OCI-LY1 (cell line): ENCODE measurements at regions not wholly inside any gene's neighbourhood (a gene's known extent, or its start where the extent isn't known, plus 50 kb on each side); places are given as distances from the start of the nearest gene placed in this dataset.

ENCODE experiments used
- CTCF ChIP-seq: fragments of 200-600 bp; sonication (generic), shearing (Covaris generic); IDR thresholded peaks from 2 replicates; pipeline ENCODE4 v1.5.1; 2017; ENCODE audit warnings: mild to moderate bottlenecking, antibody characterized with exemption, low read length, moderate library complexity, mixed read lengths
- EZH2 ChIP-seq: fragments of 200-600 bp; sonication (generic), shearing (Covaris generic); IDR thresholded peaks from 2 replicates; pipeline ENCODE4 v1.8.0; 2017; ENCODE audit warnings: borderline replicate concordance, mixed run types, mild to moderate bottlenecking, antibody characterized with exemption, low read length, moderate library complexity, mixed read lengths

DNA sequence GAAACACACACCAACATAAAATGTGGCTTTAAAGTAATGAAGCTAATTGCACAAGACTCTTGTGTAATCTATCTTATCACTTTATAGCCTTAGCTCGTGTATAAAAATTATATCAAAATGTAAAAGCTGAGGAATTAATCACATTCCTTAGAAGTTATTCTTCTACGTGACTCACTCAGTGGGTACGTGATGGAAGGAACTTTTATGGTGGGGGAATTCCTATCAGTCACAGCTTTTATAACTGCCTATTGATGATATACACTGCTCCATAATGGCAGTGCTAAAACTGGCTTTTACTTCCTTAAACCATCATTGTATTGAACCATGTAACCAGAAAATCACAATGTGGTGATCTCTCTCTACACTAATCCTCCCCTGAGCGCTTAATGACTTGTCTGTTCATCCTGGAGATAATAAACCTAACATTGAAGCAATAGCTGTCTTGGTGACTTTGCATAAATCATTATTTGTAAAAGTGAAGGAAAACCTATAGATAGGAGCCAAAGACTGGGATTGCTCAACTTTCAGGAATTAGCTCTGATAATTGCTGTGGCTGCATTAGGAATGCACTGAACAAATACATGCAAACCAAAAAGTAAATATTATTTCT lies 276.7 kb downstream of the GBA3 start:
- TF ChIP-seq CTCF = no peak
- TF ChIP-seq EZH2 = no peak
